ENCODE measurements at regions not wholly inside any gene's neighbourhood (a gene's known extent, or its start where the extent isn't known, plus 50 kb on each side); places are given as distances from the start of the nearest gene placed in this dataset.

- TF ChIP-seq ZNF281 (CRISPR knock-in tag; IDR thresholded peaks at IDR 0.05) = no peak
- TF ChIP-seq NFE2L1 (CRISPR knock-in tag; IDR thresholded peaks at IDR 0.05) = no peak
- no peak for TF ChIP-seq TEAD1 (CRISPR knock-in tag; IDR thresholded peaks at IDR 0.05)
- TF ChIP-seq HMGA2 (CRISPR knock-in tag; IDR thresholded peaks at IDR 0.05) = no peak
- no peak for TF ChIP-seq GTF2I (CRISPR knock-in tag; conservative IDR thresholded peaks at IDR 0.05)
- no peak for TF ChIP-seq FOXJ3 (CRISPR knock-in tag; IDR thresholded peaks at IDR 0.05; ENCODE audit: borderline replicate concordance)
- TF ChIP-seq PRRX2 (CRISPR knock-in tag; IDR thresholded peaks at IDR 0.05) = no peak
Measured at GRCh38 chr10:108775911-108776475, 1147.3 kb downstream of the XPNPEP1 start (continued).

GRCh38 chr10:108771106-108771505, 1152.2 kb downstream of the XPNPEP1 start:
- H3K9me3 Mint-ChIP-seq = no peaks in the 10 kb centered on the region
- no peak for ATAC-seq
- no peaks in the 10 kb centered on the region for H3K36me3 Mint-ChIP-seq
- TF ChIP-seq ZBTB43 (CRISPR knock-in tag; IDR thresholded peaks at IDR 0.05) (no peak), ZNF423 (CRISPR knock-in tag; IDR thresholded peaks at IDR 0.05) (no peak)
- H3K4me1 Mint-ChIP-seq = no peaks in the 10 kb centered on the region
- no peaks in the 10 kb centered on the region for H3K27me3 Mint-ChIP-seq (ENCODE audit: low read depth)
- no peak overlapping the region for H3K4me3 Mint-ChIP-seq
- POLR2A ChIA-PET = no interaction called here
- CTCF ChIA-PET = interaction anchor here (0.9 kb wide), 1 partner anchor 191 kb away, joined by 3 read pairs; no protein-coding TSS in a partner anchor
- H3K27ac Mint-ChIP-seq = no peak overlapping the region
- DNase-seq (ENCODE audit: low spot score) = no peak

GRCh38 chr10:108765794-108766193, 1157.5 kb downstream of the XPNPEP1 start:
- ChIA-PET POLR2A (no interaction called here), CTCF (no interaction called here)
- H3K4me3 Mint-ChIP-seq = no peak overlapping the region
- no peaks in the 10 kb centered on the region for H3K9me3 Mint-ChIP-seq
- ATAC-seq = no peak
- 0 out of 2 replicates have a peak, but pooled peaks cover 3% of the 10 kb centered on the region for H3K4me1 Mint-ChIP-seq
- no peak for DNase-seq (ENCODE audit: low spot score)
- H3K27me3 Mint-ChIP-seq (ENCODE audit: low read depth) = no peaks in the 10 kb centered on the region
- no peaks in the 10 kb centered on the region for H3K36me3 Mint-ChIP-seq
- H3K27ac Mint-ChIP-seq = no peak overlapping the region
- no peak for TF ChIP-seq ATF2 (CRISPR knock-in tag; IDR thresholded peaks at IDR 0.05; ENCODE audit: borderline replicate concordance, low read depth)
- TF ChIP-seq TCF7 (CRISPR knock-in tag; IDR thresholded peaks at IDR 0.05; ENCODE audit: low read depth) = no peak
- TF ChIP-seq JUN (CRISPR knock-in tag; IDR thresholded peaks at IDR 0.05) = no peak
- TF ChIP-seq FOXJ3 (CRISPR knock-in tag; IDR thresholded peaks at IDR 0.05; ENCODE audit: borderline replicate concordance) = no peak
- TF ChIP-seq NR3C1 (CRISPR knock-in tag; conservative IDR thresholded peaks at IDR 0.05; ENCODE audit: low read depth) = no peak
- TF ChIP-seq NR1H2 (CRISPR knock-in tag; IDR thresholded peaks at IDR 0.05) = no peak
- TF ChIP-seq FOXP1 (CRISPR knock-in tag; IDR thresholded peaks at IDR 0.05; ENCODE audit: borderline replicate concordance) = no peak
- TF ChIP-seq CDX4 (CRISPR knock-in tag; IDR thresholded peaks at IDR 0.05; ENCODE audit: borderline replicate concordance) = no peak
- TF ChIP-seq ATF1 (CRISPR knock-in tag; IDR thresholded peaks at IDR 0.05) = no peak
- TF ChIP-seq USF2 (CRISPR knock-in tag; IDR thresholded peaks at IDR 0.05) = no peak
- no peak for TF ChIP-seq RELA (CRISPR knock-in tag; IDR thresholded peaks at IDR 0.05; ENCODE audit: borderline replicate concordance)
- TF ChIP-seq ZNF281 (CRISPR knock-in tag; IDR thresholded peaks at IDR 0.05) = no peak
- TF ChIP-seq SP1 (CRISPR knock-in tag; conservative IDR thresholded peaks at IDR 0.05) = no peak

All from WTC11 (cell line).